Inflammatory macrophage treated with lipopolysaccharide for 4 hours (primary cell): ENCODE measurements at regions not wholly inside any gene's neighbourhood (a gene's known extent, or its start where the extent isn't known, plus 50 kb on each side); places are given as distances from the start of the nearest gene placed in this dataset.

Experiments used
- DNase-seq: peaks from one replicate; pipeline ENCODE4 v3.0.0-alpha.2; 2020

- peak; percentile 64 for DNase-seq
Measured at GRCh38 chr11:19557720-19558140, 154.9 kb upstream of the NAV2 start.

- DNase-seq = no peak
Measured at GRCh38 chr11:19557185-19557584, 155.5 kb upstream of the NAV2 start.

- DNase-seq = no peak
Measured at GRCh38 chr11:19555266-19555665, 157.4 kb upstream of the NAV2 start.

- DNase-seq = peak; percentile 68
Measured at GRCh38 chr11:19553683-19554333, 158.8 kb upstream of the NAV2 start.

- no peak for DNase-seq
Measured at GRCh38 chr11:19552656-19553260, 159.9 kb upstream of the NAV2 start.

- DNase-seq = no peak
Measured at GRCh38 chr11:19552161-19552560, 160.5 kb upstream of the NAV2 start.

- no peak for DNase-seq
Measured at GRCh38 chr11:19551457-19551856, 161.2 kb upstream of the NAV2 start.

- no peak for DNase-seq
Measured at GRCh38 chr11:19547044-19547443, 165.6 kb upstream of the NAV2 start.

GRCh38 chr11:19546325-19546724 is 166.3 kb upstream of the NAV2 start:
- DNase-seq = no peak

GRCh38 chr11:19541521-19542049 is 171.1 kb upstream of the NAV2 start:
- no peak for DNase-seq

- no peak for DNase-seq
Measured at GRCh38 chr11:19539861-19540260, 172.8 kb upstream of the NAV2 start.

GRCh38 chr11:19537803-19538453 is 174.7 kb upstream of the NAV2 start:
- no peak for DNase-seq

GRCh38 chr11:19536131-19536530 is 176.5 kb upstream of the NAV2 start:
- no peak for DNase-seq

- no peak for DNase-seq
Measured at GRCh38 chr11:19530505-19530904, 182.1 kb upstream of the NAV2 start.

- DNase-seq = no peak
Measured at GRCh38 chr11:19526119-19526518, 186.5 kb upstream of the NAV2 start.

GRCh38 chr11:19525714-19526113 is 186.9 kb upstream of the NAV2 start:
- DNase-seq = no peak

- no peak for DNase-seq
Measured at GRCh38 chr11:19525276-19525675, 187.4 kb upstream of the NAV2 start.

- DNase-seq = no peak
Measured at GRCh38 chr11:19524171-19524671, 188.4 kb upstream of the NAV2 start.

- DNase-seq = no peak
Measured at GRCh38 chr11:19520681-19521080, 192.0 kb upstream of the NAV2 start.

GRCh38 chr11:19519912-19520641 is 192.6 kb upstream of the NAV2 start:
- no peak for DNase-seq

- no peak for DNase-seq
Measured at GRCh38 chr11:19519353-19519752, 193.3 kb upstream of the NAV2 start.

- DNase-seq = no peak
Measured at GRCh38 chr11:19513253-19513652, 199.4 kb upstream of the NAV2 start.

- no peak for DNase-seq
Measured at GRCh38 chr11:19512618-19513017, 200.0 kb upstream of the NAV2 start.
